H1 (cell line): ENCODE measurements at regions not wholly inside any gene's neighbourhood (a gene's known extent, or its start where the extent isn't known, plus 50 kb on each side); places are given as distances from the start of the nearest gene placed in this dataset.

Experiments
- CTCF ChIA-PET: fragments of 300-600 bp; sonication (Branson Sonifier 250); formaldehyde crosslinking; loops from one replicate; lab custom pipeline; 2021; ENCODE audit not compliant: partially characterized antibody; lab: Charles Lee
- POLR2A ChIA-PET: fragments of 300-600 bp; sonication (Branson Sonifier 250); formaldehyde crosslinking; loops from one replicate; lab custom pipeline; 2021; ENCODE audit warnings: inconsistent platforms; ENCODE audit not compliant: partially characterized antibody; lab: Charles Lee
- DNase-seq, 2 experiments: peaks; one replicate each; pipeline versions ENCODE4 v3.0.0 to v3.0.0-alpha.2; 2010 to 2022; ENCODE audit warnings: low spot score in 2 of 2, low read depth in 1 of 2, mixed read lengths in 1 of 2
- FAIRE-seq: peaks from 2 replicates; lab custom pipeline; 2011; peaks lifted over from hg19 to GRCh38; lab: Jason Lieb, UNC
- H2AFZ ChIP-seq: 2 replicates; pipeline ENCODE4 v1.8.1; 2012; ENCODE audit warnings: low read length, inconsistent platforms
- H2AK5ac ChIP-seq: 2 replicates; pipeline ENCODE4 v1.6.1; 2013; ENCODE audit warnings: low read depth, low read length
- H2BK120ac ChIP-seq: replicated peaks from 2 replicates; pipeline ENCODE3; 2013; ENCODE audit warnings: low read depth, low read length, inconsistent platforms
- H2BK12ac ChIP-seq: 2 replicates; pipeline ENCODE4 v1.6.1; 2013; ENCODE audit warnings: low read depth, low read length
- H2BK15ac ChIP-seq: 2 replicates; pipeline ENCODE4 v1.6.1; 2013; ENCODE audit warnings: low read length
- H2BK20ac ChIP-seq: 2 replicates; pipeline ENCODE4 v1.6.1; 2013; ENCODE audit warnings: low read length
- H2BK5ac ChIP-seq: 2 replicates; pipeline ENCODE4 v1.6.1; 2013; ENCODE audit warnings: low read depth, low read length
- H3K14ac ChIP-seq: 2 replicates; pipeline ENCODE4 v1.6.1; 2013; ENCODE audit warnings: inconsistent platforms; ENCODE audit not compliant: insufficient read length
- H3K18ac ChIP-seq: 2 replicates; pipeline ENCODE4 v1.6.1; 2013; ENCODE audit warnings: low read length; ENCODE audit errors: extremely low read depth
- H3K23ac ChIP-seq: 2 replicates; pipeline ENCODE4 v1.6.1; 2013; ENCODE audit warnings: inconsistent platforms; ENCODE audit not compliant: insufficient read length
- H3K23me2 ChIP-seq: 2 replicates; pipeline ENCODE4 v1.6.1; 2013; ENCODE audit warnings: low read depth, low read length
- H3K27ac ChIP-seq: 2 replicates; pipeline ENCODE4 v1.6.1; 2011; ENCODE audit warnings: low read depth, low read length, inconsistent platforms
- H3K27me3 ChIP-seq, 4 experiments: replicated peaks in 1 of 4; 1 replicate in 1 of 4; 2 replicates in 3 of 4; pipeline versions ENCODE4 v1.6.1 to v1.8.1; 2011 to 2013; ENCODE audit warnings: low read length in 3 of 4, mild to moderate bottlenecking in 3 of 4, inconsistent platforms in 2 of 4, mixed read lengths in 2 of 4, moderate library complexity in 1 of 4; ENCODE audit not compliant: control insufficient read depth in 3 of 4, insufficient read depth in 3 of 4; ENCODE audit errors: extremely low read depth in 1 of 4
- H3K36me3 ChIP-seq, 4 experiments: 2 replicates each; pipeline versions ENCODE4 v1.6.1 to v1.8.1; 2011 to 2013; ENCODE audit warnings: mild to moderate bottlenecking in 4 of 4, low read length in 3 of 4, moderate library complexity in 2 of 4, control low read depth in 1 of 4, inconsistent platforms in 1 of 4; ENCODE audit not compliant: insufficient read depth in 4 of 4, control insufficient read depth in 2 of 4
- H3K4ac ChIP-seq: replicated peaks from 2 replicates; pipeline ENCODE3; 2013; ENCODE audit warnings: low read length, low read depth, mixed read lengths, inconsistent platforms; ENCODE audit not compliant: insufficient read length
- H3K4me1 ChIP-seq, 4 experiments: replicated peaks in 1 of 4; 1 replicate in 1 of 4; 2 replicates in 3 of 4; pipeline versions ENCODE4 v1.6.1 to v1.8.1; 2011 to 2013; ENCODE audit warnings: low read length in 3 of 4, inconsistent platforms in 2 of 4, mixed read lengths in 1 of 4; ENCODE audit not compliant: insufficient read depth in 4 of 4, control insufficient read depth in 3 of 4
- H3K4me2 ChIP-seq, 2 experiments: 2 replicates each; pipeline versions ENCODE4 v1.6.1 to v1.8.1; 2011 to 2013; ENCODE audit warnings: low read depth in 2 of 2, low read length in 2 of 2, control low read depth in 1 of 2, inconsistent platforms in 1 of 2, mild to moderate bottlenecking in 1 of 2; ENCODE audit not compliant: insufficient read depth in 1 of 2
- H3K4me3 ChIP-seq, 4 experiments: fragments of 200-600, 300-600 bp in 1 of 4; sonication (generic), shearing (Covaris generic), sonication (Bioruptor Twin) in 1 of 4; 2 replicates each; pipeline versions ENCODE4 v1.5.1 to v1.8.1; 2011 to 2016; ENCODE audit warnings: low read length in 4 of 4, low read depth in 3 of 4, control low read depth in 2 of 4, inconsistent platforms in 2 of 4, mild to moderate bottlenecking in 2 of 4, mixed read lengths in 1 of 4, moderate library complexity in 1 of 4; ENCODE audit not compliant: insufficient read depth in 2 of 4; ENCODE audit errors: extremely low read depth in 1 of 4
- H3K56ac ChIP-seq: replicated peaks from 2 replicates; pipeline ENCODE3; 2013; ENCODE audit warnings: low read depth, mild to moderate bottlenecking, mixed read lengths, low read length, inconsistent platforms; ENCODE audit not compliant: insufficient read length
- H3K79me1 ChIP-seq: 2 replicates; pipeline ENCODE4 v1.6.1; 2013; ENCODE audit warnings: low read depth, low read length, control low read depth
- H3K79me2 ChIP-seq, 2 experiments: 2 replicates each; pipeline versions ENCODE4 v1.6.1 to v1.8.1; 2012 to 2013; ENCODE audit warnings: low read length in 2 of 2, mild to moderate bottlenecking in 2 of 2, inconsistent platforms in 1 of 2; ENCODE audit not compliant: insufficient read depth in 2 of 2, control insufficient read depth in 1 of 2
- H3K9ac ChIP-seq, 4 experiments: replicated peaks in 1 of 4; 1 replicate in 1 of 4; 2 replicates in 3 of 4; pipeline versions ENCODE4 v1.6.1 to v1.8.1; 2011 to 2013; ENCODE audit warnings: low read depth in 3 of 4, low read length in 3 of 4, control low read depth in 2 of 4, mild to moderate bottlenecking in 2 of 4, moderate library complexity in 2 of 4, inconsistent platforms in 1 of 4; ENCODE audit errors: extremely low read depth in 1 of 4
- H3K9me3 ChIP-seq, 2 experiments: 2 replicates each; pipeline versions ENCODE4 v1.6.1 to v1.8.1; 2012 to 2013; ENCODE audit warnings: mild to moderate bottlenecking in 2 of 2, moderate library complexity in 2 of 2, control low read depth in 1 of 2, inconsistent platforms in 1 of 2, low read depth in 1 of 2, low read length in 1 of 2, mixed read lengths in 1 of 2; ENCODE audit not compliant: insufficient read depth in 2 of 2
- H4K20me1 ChIP-seq, 2 experiments: replicated peaks in 1 of 2; 2 replicates each; pipeline versions ENCODE3 to v1.8.1; 2011 to 2013; ENCODE audit warnings: inconsistent platforms in 2 of 2, low read length in 2 of 2, mild to moderate bottlenecking in 1 of 2; ENCODE audit not compliant: insufficient read depth in 2 of 2, control insufficient read depth in 1 of 2
- H4K5ac ChIP-seq: 2 replicates; pipeline ENCODE4 v1.6.1; 2013; ENCODE audit warnings: low read length, low read depth, mixed read lengths, inconsistent platforms; ENCODE audit not compliant: insufficient read length
- H4K8ac ChIP-seq: 2 replicates; pipeline ENCODE4 v1.8.0; 2013; ENCODE audit warnings: mild to moderate bottlenecking, moderate library complexity, low read length, inconsistent platforms; ENCODE audit not compliant: insufficient read depth; ENCODE audit errors: extremely low read depth
- H4K91ac ChIP-seq: replicated peaks from 2 replicates; pipeline ENCODE3; 2013; ENCODE audit warnings: low read length, mixed read lengths, inconsistent platforms; ENCODE audit not compliant: insufficient read length
- BRCA1 ChIP-seq: IDR thresholded peaks from 2 replicates; pipeline ENCODE4 v1.6.1; 2012; ENCODE audit warnings: low read depth, low read length, improper control_type of control experiment
- TCF12 ChIP-seq: IDR thresholded peaks from 2 replicates; pipeline ENCODE4 v1.6.1; 2011; ENCODE audit warnings: low read depth, mild to moderate bottlenecking, low read length
- WGBS, 2 experiments: shearing (Covaris generic) in 1 of 2; methylation state at CpG; one replicate each; pipeline versions ENCODE4 v1.1.6 to v1.1.7; 2013 to 2015; ENCODE audit warnings: low lambda C conversion rate in 2 of 2, mixed read lengths in 2 of 2, inconsistent platforms in 1 of 2, low coverage in 1 of 2, missing lambda C conversion rate in 1 of 2; ENCODE audit not compliant: insufficient replicate concordance in 2 of 2, insufficient coverage in 1 of 2, insufficient read length in 1 of 2; ENCODE audit errors: extremely low coverage in 1 of 2, missing lambda C conversion rate in 1 of 2; 5-methylcytosine and 5-hydroxymethylcytosine counted together

DNA sequence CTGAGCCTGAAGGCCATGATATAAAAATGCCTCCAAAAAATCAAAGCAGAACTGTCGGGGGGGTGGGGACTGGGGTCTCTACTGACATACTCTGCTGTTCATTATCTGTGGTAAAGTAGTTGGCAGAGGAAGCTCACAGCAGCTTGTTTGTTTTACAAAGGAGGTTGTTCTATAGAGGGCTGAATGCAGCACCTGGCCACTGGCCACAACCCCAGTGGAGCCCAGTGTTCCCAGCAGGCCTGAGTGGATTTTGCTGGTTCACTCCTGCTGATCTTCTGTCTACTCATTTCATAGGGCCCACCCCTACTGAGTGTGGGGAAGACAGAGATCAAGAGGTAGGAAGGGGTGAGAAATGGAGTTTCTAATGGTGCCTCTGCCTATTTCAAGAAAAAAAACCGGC, 125.5 kb downstream of the DIPK2A start:
- Histone ChIP-seq H3K23ac (no peak overlapping the region), H3K9me3 (no peaks in the 10 kb centered on the region; a peak in 1 of 4 replicates), H2BK120ac (no peak overlapping the region), H3K27me3 (no peaks in the 10 kb centered on the region), H3K18ac (no peak overlapping the region), H4K20me1 (no peaks in the 10 kb centered on the region), H3K9ac (no peak overlapping the region), H2AK5ac (no peak overlapping the region), H3K4me2 (no peak overlapping the region; a peak in 1 of 4 replicates), H3K79me2 (no peaks in the 10 kb centered on the region), H2BK20ac (no peak overlapping the region), H4K5ac (no peak overlapping the region), H4K91ac (no peak overlapping the region), H3K27ac (no peak overlapping the region), H3K79me1 (no peaks in the 10 kb centered on the region), H3K36me3 (no peaks in the 10 kb centered on the region), H4K8ac (no peak overlapping the region), H3K56ac (no peak overlapping the region), H2BK12ac (peak overlapping the region; percentile 52; the same call in 1 of the 2 replicates), H3K23me2 (no peaks in the 10 kb centered on the region), H2BK5ac (no peak overlapping the region), H3K4ac (no peak overlapping the region), H2BK15ac (no peak overlapping the region), H3K4me3 (no peak overlapping the region), H3K4me1 (peaks cover 0 to 9% (median 4%) of the 10 kb centered on the region in 4 experiments; a peak in 4 of 7 replicates), H3K14ac (no peak overlapping the region), H2AFZ (no peak overlapping the region)
- DNase-seq (no peak), FAIRE-seq (no peak)
- CTCF ChIA-PET: no interaction called here
- TF ChIP-seq TCF12 (0 out of 2 replicates have a peak, but pooled peaks have one; percentile 36), BRCA1 (no peak)
- WGBS, 2 experiments: 70% methylated on average over 2 of the region's 2 CpGs; no CpG with 5 or more reads in 1 of the 2 experiments
- POLR2A ChIA-PET: interaction anchor here (1.8 kb wide), 1 partner anchor 17 kb away, joined by 3 read pairs; no protein-coding TSS in a partner anchor
